ENCODE measurements at regions not wholly inside any gene's neighbourhood (a gene's known extent, or its start where the extent isn't known, plus 50 kb on each side); places are given as distances from the start of the nearest gene placed in this dataset.

GRCh38 chr2:16172324-16173175 is 232.2 kb downstream of the MYCN start:
- DNase-seq (ENCODE audit: low read depth, low spot score): no peak
- no peak overlapping the region for H3K4me3 ChIP-seq (ENCODE audit: low read length)

GRCh38 chr2:16171425-16171920 is 231.1 kb downstream of the MYCN start:
- DNase-seq (ENCODE audit: low read depth, low spot score): no peak
- no peak overlapping the region for H3K4me3 ChIP-seq (ENCODE audit: low read length)

GRCh38 chr2:16170675-16171424 is 230.5 kb downstream of the MYCN start:
- H3K4me3 ChIP-seq (ENCODE audit: low read length): no peak overlapping the region
- DNase-seq (ENCODE audit: low read depth, low spot score): no peak

GRCh38 chr2:16169381-16169960 is 229.1 kb downstream of the MYCN start:
- H3K4me3 ChIP-seq (ENCODE audit: low read length): no peak overlapping the region
- no peak for DNase-seq (ENCODE audit: low read depth, low spot score)

DNA sequence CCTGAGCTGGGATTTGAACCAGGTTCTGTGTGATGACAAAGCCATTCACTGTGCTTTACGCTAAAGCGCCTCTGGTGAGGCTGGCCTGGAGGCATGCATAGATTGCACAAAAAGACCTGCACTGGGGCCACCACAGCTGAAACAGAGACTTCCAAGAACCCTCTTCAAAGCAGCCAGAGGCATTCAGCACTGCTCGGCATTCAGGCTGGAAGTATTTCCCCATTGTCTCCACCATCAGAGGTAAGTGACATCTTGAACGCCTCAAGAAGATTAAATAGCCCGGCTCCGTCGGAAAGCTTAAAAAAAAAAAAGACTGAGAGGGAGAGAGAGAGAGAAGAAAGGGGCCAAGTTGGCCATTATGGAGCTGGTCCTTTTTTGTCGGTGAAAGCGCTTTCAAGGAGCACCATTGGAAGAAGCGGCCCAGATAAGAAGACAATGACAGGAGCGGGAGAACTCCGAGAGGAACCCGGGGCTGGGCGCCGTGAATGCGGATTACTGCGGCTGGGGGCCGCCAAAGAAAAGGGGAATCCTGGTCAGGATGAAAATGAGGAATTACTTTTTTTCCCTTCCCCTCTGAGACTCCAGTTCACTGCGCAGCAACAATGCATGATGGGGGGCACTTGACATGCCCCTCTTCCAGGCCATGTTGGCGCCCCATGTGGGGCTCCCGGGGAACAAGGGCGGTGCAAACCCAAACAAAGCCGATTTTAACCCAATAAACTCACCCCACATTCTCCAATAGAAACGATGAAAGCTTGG is 228.3 kb downstream of the MYCN start:
- DNase-seq (ENCODE audit: low read depth, low spot score): no peak
- no peak overlapping the region for H3K4me3 ChIP-seq (ENCODE audit: low read length)

DNA sequence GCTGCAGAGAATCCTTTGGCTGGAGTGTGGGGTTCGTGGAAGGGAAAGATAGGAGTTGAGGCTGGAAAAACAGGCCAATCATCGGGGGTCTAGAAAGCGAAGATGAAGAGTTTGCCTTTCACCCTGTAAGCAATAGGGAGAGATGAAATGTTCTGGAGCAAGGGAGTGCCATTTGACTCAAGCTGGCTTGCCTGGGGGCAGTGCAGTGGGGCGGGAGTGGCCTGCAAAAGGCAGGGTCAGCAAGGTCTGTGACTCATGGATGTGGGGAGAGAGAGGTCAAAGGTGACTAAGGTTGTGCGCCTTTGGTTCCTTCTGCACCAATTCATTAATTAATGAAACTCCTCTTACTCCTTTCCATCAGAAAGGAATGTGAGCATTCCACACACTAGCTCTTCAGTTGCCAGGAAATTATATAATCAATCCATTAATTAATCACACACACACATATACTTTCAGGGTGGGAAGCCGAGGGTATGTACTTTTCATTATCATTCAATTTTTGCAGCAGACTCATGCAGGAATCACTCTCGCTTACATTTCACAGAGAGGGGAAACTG is 227.6 kb downstream of the MYCN start:
- H3K4me3 ChIP-seq (ENCODE audit: low read length): no peak overlapping the region

GRCh38 chr2:16167451-16167861 is 227.1 kb downstream of the MYCN start:
- DNase-seq (ENCODE audit: low read depth, low spot score): no peak
- H3K4me3 ChIP-seq (ENCODE audit: low read length): no peak overlapping the region

More for the DNA sequence above, 227.6 kb downstream of the MYCN start:
- DNase-seq (ENCODE audit: low read depth, low spot score): no peak

- no peak for DNase-seq (ENCODE audit: low read depth, low spot score)
- H3K4me3 ChIP-seq (ENCODE audit: low read length): no peak overlapping the region
Observed at GRCh38 chr2:16166327-16166981, 226.1 kb downstream of the MYCN start.

- no peak overlapping the region for H3K4me3 ChIP-seq (ENCODE audit: low read length)
- no peak for DNase-seq (ENCODE audit: low read depth, low spot score)
Observed at GRCh38 chr2:16165518-16166326, 225.4 kb downstream of the MYCN start.

- H3K4me3 ChIP-seq (ENCODE audit: low read length): no peak overlapping the region
- no peak for DNase-seq (ENCODE audit: low read depth, low spot score)
Observed at GRCh38 chr2:16162491-16163040, 222.2 kb downstream of the MYCN start.

GRCh38 chr2:16161768-16162490 is 221.6 kb downstream of the MYCN start:
- DNase-seq (ENCODE audit: low read depth, low spot score): no peak
- H3K4me3 ChIP-seq (ENCODE audit: low read length): no peak overlapping the region

DNA sequence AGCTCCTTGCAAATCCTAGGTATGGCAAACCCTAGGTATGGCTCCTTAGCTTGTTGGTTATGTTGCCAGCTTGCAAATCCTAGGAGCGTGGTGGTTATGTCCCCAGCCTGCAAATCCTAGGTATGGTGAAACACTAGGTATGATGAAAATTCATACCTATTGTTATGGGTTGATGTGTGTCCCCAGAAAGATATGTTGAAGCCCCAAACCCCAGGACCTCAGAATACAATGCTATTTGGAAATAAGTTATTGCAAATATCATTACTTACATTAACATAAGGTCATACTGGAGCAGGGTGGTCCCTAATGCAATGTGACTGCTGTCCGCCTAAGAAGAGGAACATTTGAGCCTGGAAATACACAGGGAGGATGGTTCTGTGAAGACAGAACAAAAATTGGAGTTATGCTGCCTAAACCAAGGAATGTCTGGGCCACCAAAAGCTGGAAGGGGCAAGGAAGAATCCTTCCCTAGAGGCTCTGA is 220.8 kb downstream of the MYCN start:
- H3K4me3 ChIP-seq (ENCODE audit: low read length): no peak overlapping the region
- DNase-seq (ENCODE audit: low read depth, low spot score): no peak

DNA sequence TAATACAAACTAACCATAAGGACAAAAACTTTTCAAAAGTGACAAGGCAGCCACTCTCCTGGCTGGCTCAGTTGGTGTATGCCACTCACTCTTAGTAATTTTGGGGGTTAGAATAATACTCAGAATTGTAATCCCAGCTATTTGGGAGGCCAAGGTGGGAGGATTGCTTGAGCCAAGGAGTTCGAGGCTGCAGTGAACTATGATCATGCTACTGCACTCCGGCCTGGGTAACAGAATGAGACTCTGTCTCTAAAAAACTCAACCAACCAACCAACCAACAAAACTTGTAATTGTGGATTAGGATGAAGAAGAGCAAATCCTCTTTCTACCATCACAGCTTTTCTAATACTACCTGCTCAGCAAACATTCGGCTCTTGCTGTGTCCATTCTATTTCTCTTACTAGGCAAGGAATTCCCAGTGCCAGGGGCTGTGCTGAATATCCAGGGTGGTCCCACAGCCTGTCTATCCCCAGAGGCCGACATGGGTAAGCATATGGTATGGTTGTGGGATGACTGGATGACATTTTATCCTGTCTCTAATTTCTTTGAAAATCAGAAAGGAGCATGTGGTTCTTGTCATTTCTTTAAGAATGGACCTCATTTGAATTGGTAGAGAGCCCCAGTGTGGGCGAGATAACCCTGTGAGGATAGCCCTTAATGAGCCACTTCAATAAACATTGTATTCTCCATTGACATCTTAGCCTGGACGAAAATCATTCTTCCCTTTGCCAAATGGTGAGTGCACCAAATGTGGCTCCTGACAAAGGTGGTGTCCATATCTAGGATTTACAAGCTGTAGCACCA is 220.1 kb downstream of the MYCN start:
- no peak for DNase-seq (ENCODE audit: low read depth, low spot score)
- H3K4me3 ChIP-seq (ENCODE audit: low read length): no peak overlapping the region

GRCh38 chr2:16156411-16156810 is 216.1 kb downstream of the MYCN start:
- no peak for DNase-seq (ENCODE audit: low read depth, low spot score)
- no peak overlapping the region for H3K4me3 ChIP-seq (ENCODE audit: low read length)

- no peak for DNase-seq (ENCODE audit: low read depth, low spot score)
- no peak overlapping the region for H3K4me3 ChIP-seq (ENCODE audit: low read length)
Observed at GRCh38 chr2:16155766-16156165, 215.4 kb downstream of the MYCN start.

DNA sequence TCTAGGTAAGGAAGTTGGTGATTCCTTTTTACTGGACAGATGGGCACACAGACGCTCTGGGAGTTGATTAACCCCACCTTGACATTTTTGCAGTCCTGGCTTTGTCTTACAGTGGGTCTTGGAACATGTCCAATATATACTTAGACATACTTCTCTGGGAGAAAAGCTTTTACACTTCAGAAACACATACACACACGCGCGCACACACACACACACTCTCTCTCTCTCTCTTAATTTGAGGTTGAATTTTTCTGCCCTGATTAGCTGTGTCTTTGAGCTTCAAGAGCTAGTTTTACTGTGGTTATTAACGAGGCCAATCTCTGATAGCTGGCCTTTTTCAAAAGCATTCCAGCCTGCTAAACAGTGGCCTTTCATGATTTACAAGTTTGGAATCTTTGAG is 215.0 kb downstream of the MYCN start:
- DNase-seq (ENCODE audit: low read depth, low spot score): no peak
- H3K4me3 ChIP-seq (ENCODE audit: low read length): no peak overlapping the region

All from Jurkat, Clone E6-1 (cell line).